ENCODE measurements at regions not wholly inside any gene's neighbourhood (a gene's known extent, or its start where the extent isn't known, plus 50 kb on each side); places are given as distances from the start of the nearest gene placed in this dataset.

DNA sequence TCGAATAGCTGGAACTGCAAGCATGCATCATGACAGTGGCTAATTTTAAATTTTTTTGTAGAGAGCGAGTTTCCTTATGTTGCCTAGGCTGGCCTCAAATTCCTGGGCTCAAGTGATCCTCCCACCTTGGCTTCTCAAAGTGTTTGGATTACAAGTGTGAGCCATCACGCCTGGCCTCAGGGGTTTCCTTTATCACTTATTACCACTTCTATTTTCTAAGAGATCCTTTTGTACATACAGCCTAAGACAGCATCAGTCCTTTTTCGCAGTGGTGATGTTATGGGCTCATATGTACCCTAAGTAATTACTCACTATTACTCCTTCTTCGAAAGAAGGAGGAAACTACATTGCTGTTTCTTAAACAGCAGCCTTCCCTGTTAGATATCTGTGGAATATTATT, 54.1 kb upstream of the CDKN2AIP start:
- POLR2A ChIA-PET = no interaction called here
- Histone ChIP-seq H3K4me3 (replicated peaks in 1 of 3; ENCODE audit: insufficient read depth in 1 of 3, low read depth in 2 of 3, low read length in 3 of 3) (no peak overlapping the region), H3K27ac (ENCODE audit: extremely low read length, insufficient read depth, low read length) (no peak overlapping the region), H3K79me2 (ENCODE audit: insufficient read depth, low read length) (no peaks in the 10 kb centered on the region), H2AFZ (ENCODE audit: low read length) (no peak overlapping the region), H3K4me2 (ENCODE audit: low read depth, low read length) (peak overlapping the region; percentile 51; the same call in 1 of the 2 replicates), H3K9ac (ENCODE audit: insufficient read depth, low read depth, low read length) (no peak overlapping the region), H3K4me1 (ENCODE audit: insufficient read depth, low read length) (peaks cover 31% of the 10 kb centered on the region), H4K20me1 (ENCODE audit: insufficient read depth, low read length) (no peaks in the 10 kb centered on the region), H3K9me3 (ENCODE audit: low read length) (no peaks in the 10 kb centered on the region), H3K36me3 (replicated peaks in 1 of 2; ENCODE audit: control insufficient read depth in 1 of 2, insufficient read depth in 2 of 2, low read length in 2 of 2) (no peaks in the 10 kb centered on the region), H3K27me3 (ENCODE audit: control insufficient read depth in 1 of 2, insufficient read depth in 2 of 2, low read length in 2 of 2) (peaks cover 2 to 11% of the 10 kb centered on the region in 2 experiments; a peak in 2 of 5 replicates)
- no TSS peak for BruUV-seq (replicated peaks)
- intact Hi-C loops (cut with micrococcal nuclease; ENCODE audit: unreplicated experiment) = loop anchor here (5.0 kb wide), 1 partner anchor 108 kb away; no protein-coding TSS in a partner anchor
- TF ChIP-seq ZNF326 (CRISPR knock-in tag; IDR thresholded peaks at IDR 0.05; ENCODE audit: borderline replicate concordance) = no peak
- TF ChIP-seq ZNF572 (CRISPR knock-in tag; IDR thresholded peaks at IDR 0.05) = no peak
- no peak for TF ChIP-seq ZKSCAN1 (IDR thresholded peaks at IDR 0.05; ENCODE audit: low read length)
- no peak for TF ChIP-seq ZMYM3 (CRISPR knock-in tag; IDR thresholded peaks at IDR 0.05)
- no peak for TF ChIP-seq SOX5 (CRISPR knock-in tag; IDR thresholded peaks at IDR 0.05; ENCODE audit: borderline replicate concordance)
- TF ChIP-seq TAF15 (IDR thresholded peaks at IDR 0.05; ENCODE audit: low read depth, low read length, poor library complexity, severe bottlenecking) = no peak
- TF ChIP-seq ZSCAN22 (CRISPR knock-in tag; IDR thresholded peaks at IDR 0.05) = no peak
- no peak for TF ChIP-seq NFIB (CRISPR knock-in tag; IDR thresholded peaks at IDR 0.05; ENCODE audit: borderline replicate concordance)
- TF ChIP-seq HES4 (CRISPR knock-in tag; IDR thresholded peaks at IDR 0.05; ENCODE audit: borderline replicate concordance) = no peak
- TF ChIP-seq THYN1 (CRISPR knock-in tag; IDR thresholded peaks at IDR 0.05; ENCODE audit: borderline replicate concordance, low read depth) = no peak
- TF ChIP-seq, protein P1, sequence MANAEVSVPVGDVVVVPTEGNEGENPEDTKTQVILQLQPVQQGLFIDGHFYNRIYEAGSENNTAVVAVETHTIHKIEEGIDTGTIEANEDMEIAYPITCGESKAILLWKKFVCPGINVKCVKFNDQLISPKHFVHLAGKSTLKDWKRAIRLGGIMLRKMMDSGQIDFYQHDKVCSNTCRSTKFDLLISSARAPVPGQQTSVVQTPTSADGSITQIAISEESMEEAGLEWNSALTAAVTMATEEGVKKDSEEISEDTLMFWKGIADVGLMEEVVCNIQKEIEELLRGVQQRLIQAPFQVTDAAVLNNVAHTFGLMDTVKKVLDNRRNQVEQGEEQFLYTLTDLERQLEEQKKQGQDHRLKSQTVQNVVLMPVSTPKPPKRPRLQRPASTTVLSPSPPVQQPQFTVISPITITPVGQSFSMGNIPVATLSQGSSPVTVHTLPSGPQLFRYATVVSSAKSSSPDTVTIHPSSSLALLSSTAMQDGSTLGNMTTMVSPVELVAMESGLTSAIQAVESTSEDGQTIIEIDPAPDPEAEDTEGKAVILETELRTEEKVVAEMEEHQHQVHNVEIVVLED (CRISPR knock-in tag; IDR thresholded peaks at IDR 0.05; ENCODE audit: borderline replicate concordance) = no peak
- no peak for TF ChIP-seq ZNF782 (CRISPR knock-in tag; IDR thresholded peaks at IDR 0.05; ENCODE audit: borderline replicate concordance)
- CTCF ChIA-PET (ENCODE audit: low intra/inter-chr PET ratio, low total read pairs) = no interaction called here
- in situ Hi-C loops (cut with HindIII; ENCODE audit: extremely low pct_ligation_motif_present, low pct_unique_long_range_greater_than_20kb) = loop anchor here (10.0 kb wide), 1 partner anchor 456 kb away; no protein-coding TSS in a partner anchor
- ATAC-seq (no peak), DNase-seq (ENCODE audit: low spot score) (no peak), FAIRE-seq (no peak)
- 78% methylated on average over 5 of the region's 5 CpGs for WGBS (ENCODE audit: low lambda C conversion rate)

Measured in HepG2 (cell line).